Right ventricle myocardium superior (tissue), 1 donor: ENCODE measurements at regions not wholly inside any gene's neighbourhood (a gene's known extent, or its start where the extent isn't known, plus 50 kb on each side); places are given as distances from the start of the nearest gene placed in this dataset.
"Not testable (repeated sequence)": the region's sequence is repeated elsewhere in the genome, so short reads cannot be mapped to it uniquely, and the experiment has no call there.

Experiments
- ATAC-seq: fragments of 200-7000 bp; cut with Tn5 transposase; one replicate; pipeline ENCODE4 v1.9.1; 2020; ENCODE audit warnings: mild to moderate bottlenecking; ENCODE audit not compliant: poor library complexity
- DNase-seq: peaks from one replicate; pipeline ENCODE4 v3.0.0-alpha.2; 2020
- intact Hi-C: fragments of 100-400 bp; cut with DNase I; formaldehyde crosslinking; loops from one replicate; pipeline ENCODE4 v1.11.2; 2022
- donor health status: DM: no; HTN: yes; CAD: no; lungs with severe emphysema.

GRCh38 chrX:6990552-6991193 is 156.8 kb upstream of the STS start:
- ATAC-seq, result no peak
- DNase-seq, result no peak
- intact Hi-C loops, result no loop called here

GRCh38 chrX:6989858-6990257 is 157.7 kb upstream of the STS start:
- ATAC-seq (no peak), DNase-seq (no peak)

GRCh38 chrX:6988694-6989093 is 158.8 kb upstream of the STS start:
- DNase-seq, intact Hi-C loops, ATAC-seq: not testable (repeated sequence)

More at GRCh38 chrX:6989858-6990257, 157.7 kb upstream of the STS start:
- intact Hi-C loops, result no loop called here

- ATAC-seq (no peak), DNase-seq (no peak)
- intact Hi-C loops, result no loop called here
These were observed 160.6 kb upstream of the STS start for GRCh38 chrX:6986915-6987314.

- ATAC-seq, result no peak
- DNase-seq, result no peak
- intact Hi-C loops, result no loop called here
These were observed 162.0 kb upstream of the STS start for GRCh38 chrX:6985537-6985936.

- DNase-seq (no peak), ATAC-seq (no peak)
- intact Hi-C loops, result no loop called here
These were observed 164.1 kb upstream of the STS start for GRCh38 chrX:6983207-6983955.

GRCh38 chrX:6981718-6982406 is 165.7 kb upstream of the STS start:
- ATAC-seq (no peak), DNase-seq (no peak)
- intact Hi-C loops, result no loop called here

GRCh38 chrX:6980981-6981380 is 166.5 kb upstream of the STS start:
- ATAC-seq, result no peak
- DNase-seq, result no peak
- intact Hi-C loops, result no loop called here

- intact Hi-C loops, result no loop called here
- DNase-seq (no peak), ATAC-seq (no peak)
These were observed 179.3 kb upstream of the STS start for GRCh38 chrX:6968231-6968630.

GRCh38 chrX:6965729-6966128 is 181.8 kb upstream of the STS start:
- no peak for ATAC-seq
- intact Hi-C loops, result no loop called here
- DNase-seq, result no peak

- intact Hi-C loops, result no loop called here
- ATAC-seq (no peak), DNase-seq (no peak)
These were observed 185.5 kb upstream of the STS start for GRCh38 chrX:6962006-6962355.

- ATAC-seq (no peak), DNase-seq (no peak)
- intact Hi-C loops, result no loop called here
These were observed 186.1 kb upstream of the STS start for GRCh38 chrX:6961286-6962005.

- no peak for ATAC-seq
- intact Hi-C loops, result no loop called here
- no peak for DNase-seq
These were observed 188.5 kb upstream of the STS start for GRCh38 chrX:6959006-6959405.

- intact Hi-C loops, result no loop called here
- DNase-seq (no peak), ATAC-seq (no peak)
These were observed 192.7 kb upstream of the STS start for GRCh38 chrX:6954836-6955235.

GRCh38 chrX:6946168-6946567 is 201.3 kb upstream of the STS start:
- ATAC-seq, result no peak
- intact Hi-C loops, result no loop called here
- DNase-seq, result no peak

GRCh38 chrX:6941041-6941440 is 206.5 kb upstream of the STS start:
- ATAC-seq (no peak), DNase-seq (no peak)
- intact Hi-C loops, result no loop called here

GRCh38 chrX:6932942-6933341 is 214.6 kb upstream of the STS start:
- intact Hi-C loops, ATAC-seq, DNase-seq: not testable (repeated sequence)

- ATAC-seq (no peak), DNase-seq (no peak)
- intact Hi-C loops, result no loop called here
These were observed 217.1 kb upstream of the STS start for GRCh38 chrX:6930307-6930849.

GRCh38 chrX:6924443-6925077 is 223.0 kb upstream of the STS start:
- no peak for ATAC-seq
- DNase-seq, result no peak
- intact Hi-C loops, result no loop called here
